ENCODE measurements at regions not wholly inside any gene's neighbourhood (a gene's known extent, or its start where the extent isn't known, plus 50 kb on each side); places are given as distances from the start of the nearest gene placed in this dataset.

DNA sequence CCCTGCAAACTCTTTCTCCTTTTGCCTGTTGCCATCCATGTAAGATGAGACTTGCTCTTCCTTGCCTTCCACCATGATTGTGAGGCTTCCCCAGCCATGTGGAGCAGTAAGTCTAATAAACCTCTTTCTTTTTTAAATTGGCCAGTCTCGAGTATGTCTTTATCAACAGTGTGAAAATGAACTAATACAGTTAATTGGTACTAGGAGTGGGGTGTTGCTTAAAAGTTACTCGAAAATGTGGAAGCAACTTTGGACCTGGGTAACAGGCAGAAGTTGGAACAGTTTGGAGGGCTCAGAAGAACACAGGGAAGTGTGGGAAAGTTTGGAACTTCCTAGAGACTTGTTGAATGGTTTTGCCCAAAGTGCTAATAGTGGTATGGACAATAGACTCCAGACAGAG lies 359.2 kb upstream of the KHDRBS2 start:
- H3K4me1 Mint-ChIP-seq (ENCODE audit: low read depth) = no peaks in the 10 kb centered on the region
- no peak overlapping the region for H3K4me3 Mint-ChIP-seq (ENCODE audit: unreplicated experiment)
- peaks cover 54% of the 10 kb centered on the region for H3K9me3 Mint-ChIP-seq (ENCODE audit: low read depth)
- no peaks in the 10 kb centered on the region for H3K27me3 Mint-ChIP-seq (ENCODE audit: low read depth)
- H3K27ac Mint-ChIP-seq (ENCODE audit: unreplicated experiment) = no peak overlapping the region
- DNase-seq (ENCODE audit: low spot score) = no peak
- TF ChIP-seq, protein P1, sequence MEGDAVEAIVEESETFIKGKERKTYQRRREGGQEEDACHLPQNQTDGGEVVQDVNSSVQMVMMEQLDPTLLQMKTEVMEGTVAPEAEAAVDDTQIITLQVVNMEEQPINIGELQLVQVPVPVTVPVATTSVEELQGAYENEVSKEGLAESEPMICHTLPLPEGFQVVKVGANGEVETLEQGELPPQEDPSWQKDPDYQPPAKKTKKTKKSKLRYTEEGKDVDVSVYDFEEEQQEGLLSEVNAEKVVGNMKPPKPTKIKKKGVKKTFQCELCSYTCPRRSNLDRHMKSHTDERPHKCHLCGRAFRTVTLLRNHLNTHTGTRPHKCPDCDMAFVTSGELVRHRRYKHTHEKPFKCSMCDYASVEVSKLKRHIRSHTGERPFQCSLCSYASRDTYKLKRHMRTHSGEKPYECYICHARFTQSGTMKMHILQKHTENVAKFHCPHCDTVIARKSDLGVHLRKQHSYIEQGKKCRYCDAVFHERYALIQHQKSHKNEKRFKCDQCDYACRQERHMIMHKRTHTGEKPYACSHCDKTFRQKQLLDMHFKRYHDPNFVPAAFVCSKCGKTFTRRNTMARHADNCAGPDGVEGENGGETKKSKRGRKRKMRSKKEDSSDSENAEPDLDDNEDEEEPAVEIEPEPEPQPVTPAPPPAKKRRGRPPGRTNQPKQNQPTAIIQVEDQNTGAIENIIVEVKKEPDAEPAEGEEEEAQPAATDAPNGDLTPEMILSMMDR (IDR thresholded peaks at IDR 0.05) = no peak
- no peaks in the 10 kb centered on the region for H3K36me3 Mint-ChIP-seq (ENCODE audit: low read depth)

DNA sequence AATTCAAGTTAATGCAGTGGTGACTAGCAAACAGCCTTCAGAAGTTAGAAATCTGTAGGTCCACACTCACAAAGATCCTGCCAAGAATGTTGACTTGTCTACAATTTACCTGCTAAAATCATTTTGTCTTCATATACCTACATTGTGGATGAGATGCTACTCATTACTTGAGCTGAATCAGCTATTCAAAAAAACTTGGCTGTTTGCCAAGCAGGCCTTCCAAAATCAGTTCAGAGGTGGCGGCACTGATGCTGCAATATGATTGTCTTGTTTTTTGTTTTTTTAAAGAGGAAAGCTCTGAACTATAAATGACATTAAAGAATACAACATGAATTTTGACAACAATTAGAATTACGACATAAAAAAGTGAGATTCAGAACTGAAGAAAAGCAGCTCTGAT lies 354.7 kb upstream of the KHDRBS2 start:
- Mint-ChIP-seq H3K36me3 (ENCODE audit: low read depth) (no peaks in the 10 kb centered on the region), H3K9me3 (ENCODE audit: low read depth) (peaks cover 40% of the 10 kb centered on the region), H3K4me1 (ENCODE audit: low read depth) (no peaks in the 10 kb centered on the region), H3K27ac (ENCODE audit: unreplicated experiment) (no peak overlapping the region), H3K4me3 (ENCODE audit: unreplicated experiment) (no peak overlapping the region), H3K27me3 (ENCODE audit: low read depth) (no peaks in the 10 kb centered on the region)
- DNase-seq (ENCODE audit: low spot score) = no peak
- TF ChIP-seq, protein P1 (IDR thresholded peaks at IDR 0.05) = no peak

DNA sequence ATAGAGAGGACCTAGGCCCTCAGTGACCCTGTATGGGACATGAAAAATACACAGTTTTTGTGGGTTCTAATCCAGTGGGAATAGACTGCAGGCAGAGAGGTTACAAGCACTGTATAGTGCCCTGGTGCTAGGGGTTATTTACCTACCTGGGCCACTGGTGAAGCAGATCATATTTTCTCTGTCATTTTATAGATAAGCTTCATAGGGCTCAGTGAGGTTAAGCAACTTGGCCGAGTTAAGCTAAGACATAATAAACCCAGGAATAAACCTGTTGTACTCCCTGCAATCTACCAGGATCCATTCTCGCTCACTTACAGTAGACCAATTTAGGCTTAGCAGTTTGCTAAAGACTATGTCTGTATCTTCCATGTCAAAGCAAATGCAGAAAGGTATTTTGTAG lies 340.6 kb upstream of the KHDRBS2 start:
- Mint-ChIP-seq H3K9me3 (ENCODE audit: low read depth) (no peaks in the 10 kb centered on the region), H3K27me3 (ENCODE audit: low read depth) (peaks cover 2% of the 10 kb centered on the region), H3K27ac (ENCODE audit: unreplicated experiment) (no peak overlapping the region), H3K36me3 (ENCODE audit: low read depth) (no peaks in the 10 kb centered on the region), H3K4me1 (ENCODE audit: low read depth) (no peaks in the 10 kb centered on the region), H3K4me3 (ENCODE audit: unreplicated experiment) (no peak overlapping the region)
- no peak for DNase-seq (ENCODE audit: low spot score)
- TF ChIP-seq, protein P1 (IDR thresholded peaks at IDR 0.05) = no peak

DNA sequence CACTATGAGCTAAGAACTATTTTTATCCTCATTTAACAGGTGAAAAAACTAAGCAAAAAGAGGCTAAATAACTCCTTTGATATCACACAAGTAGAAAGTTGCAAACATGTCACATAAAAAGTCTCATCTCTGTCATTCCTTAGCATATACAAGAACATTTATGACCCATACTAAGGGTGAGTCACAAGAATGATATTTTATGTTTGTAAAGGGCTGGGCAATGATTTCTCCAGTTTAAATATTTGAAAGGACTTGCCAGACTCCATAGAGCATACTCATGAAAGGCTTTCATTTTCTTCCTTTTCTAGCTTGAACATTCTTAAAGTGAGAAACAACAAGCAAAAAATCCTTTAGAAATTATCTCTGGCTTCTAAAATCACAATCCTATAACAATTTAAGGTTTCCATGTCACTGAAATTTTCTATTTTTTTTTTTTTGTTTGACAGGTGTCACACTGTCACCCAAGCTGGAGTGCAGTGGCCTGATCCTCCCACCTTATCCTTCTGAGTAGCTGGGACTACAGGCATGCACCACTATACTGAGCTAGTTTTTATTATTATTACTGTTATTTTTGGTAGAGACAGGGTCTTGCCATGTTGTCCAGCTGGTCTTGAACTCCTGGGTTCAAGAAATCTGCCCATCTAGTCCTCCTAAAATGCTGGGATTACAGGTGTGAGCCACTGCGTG lies 338.0 kb upstream of the KHDRBS2 start:
- Mint-ChIP-seq H3K36me3 (ENCODE audit: low read depth) (no peaks in the 10 kb centered on the region), H3K27me3 (ENCODE audit: low read depth) (peaks cover 2% of the 10 kb centered on the region), H3K9me3 (ENCODE audit: low read depth) (no peaks in the 10 kb centered on the region), H3K27ac (ENCODE audit: unreplicated experiment) (no peak overlapping the region), H3K4me1 (ENCODE audit: low read depth) (no peaks in the 10 kb centered on the region), H3K4me3 (ENCODE audit: unreplicated experiment) (no peak overlapping the region)
- no peak for DNase-seq (ENCODE audit: low spot score)
- TF ChIP-seq, protein P1 (IDR thresholded peaks at IDR 0.05) = no peak

DNA sequence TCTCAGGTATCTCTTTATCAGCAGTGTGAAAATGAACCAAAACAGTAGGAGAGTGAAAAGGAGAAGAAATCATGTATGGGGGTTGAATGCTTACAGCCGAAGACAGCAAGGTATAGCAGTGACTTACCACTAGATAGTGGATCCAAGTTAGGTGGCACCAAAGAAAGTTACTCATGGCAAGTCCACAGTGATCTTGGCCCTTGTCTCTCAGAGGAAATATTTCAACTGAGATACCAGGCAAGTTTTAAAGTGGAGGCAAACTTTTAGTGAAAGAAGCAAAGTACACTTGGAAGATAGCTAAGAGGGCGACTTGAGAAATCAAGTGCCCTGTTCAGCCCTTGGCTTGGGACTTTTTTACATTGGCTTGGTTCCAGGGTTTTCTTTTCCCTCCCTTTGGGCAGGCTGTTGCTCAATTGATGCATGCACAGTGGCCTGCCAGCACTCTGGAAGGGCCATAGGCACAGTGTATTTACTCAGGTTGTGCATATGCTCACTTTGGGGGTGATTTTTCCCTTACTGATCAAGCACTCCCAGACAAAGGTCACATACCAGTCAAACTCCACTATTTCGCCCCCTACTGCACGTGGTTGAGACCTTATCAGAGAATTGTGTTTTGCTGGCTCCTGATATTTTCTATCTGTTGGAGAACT lies 329.5 kb upstream of the KHDRBS2 start:
- H3K27me3 Mint-ChIP-seq (ENCODE audit: low read depth) = no peaks in the 10 kb centered on the region
- TF ChIP-seq, protein P1 (IDR thresholded peaks at IDR 0.05) = no peak
- no peak overlapping the region for H3K27ac Mint-ChIP-seq (ENCODE audit: unreplicated experiment)
- no peak for DNase-seq (ENCODE audit: low spot score)
- no peaks in the 10 kb centered on the region for H3K36me3 Mint-ChIP-seq (ENCODE audit: low read depth)
- H3K4me3 Mint-ChIP-seq (ENCODE audit: unreplicated experiment) = no peak overlapping the region
- H3K4me1 Mint-ChIP-seq (ENCODE audit: low read depth) = no peaks in the 10 kb centered on the region
- H3K9me3 Mint-ChIP-seq (ENCODE audit: low read depth) = peaks cover 20% of the 10 kb centered on the region

Measured in chondrocyte (in vitro differentiated cells).